GM19463 (cell line): ENCODE measurements at regions not wholly inside any gene's neighbourhood (a gene's known extent, or its start where the extent isn't known, plus 50 kb on each side); places are given as distances from the start of the nearest gene placed in this dataset.

Experiments used
- ATAC-seq: cut with Tn5 transposase; IDR thresholded peaks from one replicate; pipeline ENCODE4 v1.9.1; 2021; ENCODE audit warnings: mild to moderate bottlenecking, moderate library complexity; ENCODE audit not compliant: unreplicated experiment

- ATAC-seq: no peak
Measured at GRCh38 chr13:87058786-87059329, 612.3 kb upstream of the SLITRK5 start.

- no peak for ATAC-seq
Measured at GRCh38 chr13:87078947-87079795, 592.0 kb upstream of the SLITRK5 start.

GRCh38 chr13:87080100-87080779 is 590.9 kb upstream of the SLITRK5 start:
- no peak for ATAC-seq

GRCh38 chr13:87084192-87084591 is 587.0 kb upstream of the SLITRK5 start:
- ATAC-seq: no peak

GRCh38 chr13:87087741-87088140 is 583.4 kb upstream of the SLITRK5 start:
- ATAC-seq: no peak

- ATAC-seq: no peak
Measured at GRCh38 chr13:87089391-87089790, 581.8 kb upstream of the SLITRK5 start.

GRCh38 chr13:87093399-87093798 is 577.8 kb upstream of the SLITRK5 start:
- ATAC-seq: no peak

GRCh38 chr13:87094646-87095045 is 576.5 kb upstream of the SLITRK5 start:
- ATAC-seq: no peak

GRCh38 chr13:87100431-87100830 is 570.7 kb upstream of the SLITRK5 start:
- ATAC-seq: no peak

- ATAC-seq: no peak
Measured at GRCh38 chr13:87107651-87108050, 563.5 kb upstream of the SLITRK5 start.

- ATAC-seq: no peak
Measured at GRCh38 chr13:87120476-87120875, 550.7 kb upstream of the SLITRK5 start.

GRCh38 chr13:87122551-87122950 is 548.6 kb upstream of the SLITRK5 start:
- no peak for ATAC-seq

- ATAC-seq: no peak
Measured at GRCh38 chr13:87123987-87124784, 547.0 kb upstream of the SLITRK5 start.

GRCh38 chr13:87124785-87125074 is 546.4 kb upstream of the SLITRK5 start:
- no peak for ATAC-seq

- ATAC-seq: no peak
Measured at GRCh38 chr13:87128036-87128435, 543.1 kb upstream of the SLITRK5 start.

GRCh38 chr13:87128491-87128890 is 542.7 kb upstream of the SLITRK5 start:
- ATAC-seq: no peak

GRCh38 chr13:87129602-87130300 is 541.4 kb upstream of the SLITRK5 start:
- no peak for ATAC-seq

GRCh38 chr13:87130423-87130822 is 540.7 kb upstream of the SLITRK5 start:
- ATAC-seq: no peak

- ATAC-seq: no peak
Measured at GRCh38 chr13:87131611-87132010, 539.6 kb upstream of the SLITRK5 start.

GRCh38 chr13:87138866-87139265 is 532.3 kb upstream of the SLITRK5 start:
- no peak for ATAC-seq

- ATAC-seq: no peak
Measured at GRCh38 chr13:87147076-87147475, 524.1 kb upstream of the SLITRK5 start.
